Left cardiac atrium (tissue), 4 donors: ENCODE measurements at regions not wholly inside any gene's neighbourhood (a gene's known extent, or its start where the extent isn't known, plus 50 kb on each side); places are given as distances from the start of the nearest gene placed in this dataset.
"Not testable (repeated sequence)": the region's sequence is repeated elsewhere in the genome, so short reads cannot be mapped to it uniquely, and the experiment has no call there.

Experiments used
- ATAC-seq, 2 donors: fragments of 200-7000 bp; cut with Tn5 transposase; one replicate each; pipeline ENCODE4 v1.9.1; 2020; ENCODE audit warnings: mild to moderate bottlenecking in 2 of 2, moderate library complexity in 2 of 2
- DNase-seq: peaks from one replicate; pipeline ENCODE4 v3.0.0-alpha.2; 2020
- intact Hi-C, 2 donors: fragments of 100-400 bp; cut with DNase I; formaldehyde crosslinking; loops; one replicate each; pipeline versions ENCODE4 v1.14.1 to v1.15.1; 2022 to 2023
- donor health status: DM: no; HTN: yes; CAD: no.
- donor health status: DM: no; HTN: yes; CAD: no; lungs with severe emphysema.
- donor health status: DM: yes; HTN: yes; CAD: no.
- donor health status: Dilated cardiomyopathy.

DNA sequence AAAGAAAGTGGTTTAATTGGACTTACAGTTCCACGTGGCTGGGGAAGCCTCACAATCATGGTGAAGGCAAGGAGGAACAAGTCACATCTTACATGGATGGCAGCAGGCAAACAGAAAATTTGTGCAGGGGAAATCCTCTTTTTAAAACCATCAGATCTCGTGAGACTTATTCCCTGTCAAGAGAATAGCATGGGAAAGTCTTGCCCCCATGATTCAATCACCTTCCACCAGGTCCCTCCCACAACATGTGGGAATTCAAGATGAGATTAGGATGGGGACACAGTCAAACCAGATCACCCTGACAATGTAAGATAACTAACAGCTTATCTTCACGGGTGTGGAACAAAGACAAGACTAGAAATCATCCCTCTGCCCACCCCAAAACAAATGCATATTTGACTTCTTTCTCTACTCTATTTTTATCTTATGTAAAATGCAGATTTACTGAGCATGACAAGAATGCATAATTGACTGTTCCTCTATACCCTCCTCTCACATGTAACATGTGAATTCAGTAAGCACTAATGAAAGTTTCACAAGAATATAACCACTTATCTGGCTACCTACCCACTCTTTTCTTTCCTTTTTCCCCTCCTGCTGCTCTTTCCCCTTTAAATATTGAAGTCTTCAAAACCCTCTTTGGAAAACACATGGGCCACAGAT, 110.8 kb upstream of the METTL14 start:
- ATAC-seq, DNase-seq, intact Hi-C loops: not testable (repeated sequence)

DNA sequence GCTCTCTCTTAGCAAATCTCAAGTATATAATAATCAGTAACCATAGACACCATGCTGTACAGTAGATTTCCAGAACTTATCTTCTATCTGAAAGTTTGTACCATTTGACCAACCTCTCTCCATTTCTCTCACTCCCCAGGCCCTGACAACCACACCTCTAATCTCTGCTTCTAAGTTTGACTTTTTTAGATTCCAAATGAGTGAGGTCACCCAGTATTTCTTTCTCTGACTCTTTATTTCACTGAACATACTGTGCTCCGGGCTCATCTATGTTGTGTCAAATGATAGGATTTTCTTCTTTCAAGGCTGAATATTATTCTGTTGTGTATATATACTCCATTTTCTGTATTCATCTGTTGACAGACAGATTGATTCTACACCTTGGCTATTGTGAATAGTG, 110.1 kb upstream of the METTL14 start:
- intact Hi-C loops, DNase-seq: not testable (repeated sequence)
- peak; percentile 87 to 94 for ATAC-seq

GRCh38 chr4:118575726-118576125, 109.5 kb upstream of the METTL14 start:
- ATAC-seq, DNase-seq, intact Hi-C loops: not testable (repeated sequence)

DNA sequence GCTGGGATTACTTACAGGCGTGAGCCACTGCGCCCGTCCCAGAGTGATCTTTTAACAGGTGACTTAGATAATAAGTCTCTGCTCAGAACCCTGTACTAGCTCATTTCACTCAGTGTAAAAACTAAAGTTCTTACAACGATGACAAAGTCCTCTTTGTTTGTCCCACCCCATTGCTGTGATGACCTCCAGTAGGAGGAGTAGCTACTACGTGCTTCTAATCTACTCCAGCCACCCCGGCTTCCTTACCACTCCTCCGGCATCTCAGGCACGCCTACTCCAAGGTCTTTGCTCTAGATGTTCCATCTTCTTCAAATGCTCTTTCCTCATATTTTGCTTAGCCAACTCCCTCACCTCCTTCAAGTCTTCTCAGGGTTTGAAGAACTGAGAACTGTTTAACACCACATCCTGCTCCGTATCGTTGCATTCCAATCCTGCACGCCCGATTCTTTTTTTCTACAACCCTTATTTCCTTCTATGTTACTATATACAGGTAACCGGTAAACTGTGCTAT, 108.4 kb upstream of the METTL14 start:
- ATAC-seq, DNase-seq, intact Hi-C loops: not testable (repeated sequence)

DNA sequence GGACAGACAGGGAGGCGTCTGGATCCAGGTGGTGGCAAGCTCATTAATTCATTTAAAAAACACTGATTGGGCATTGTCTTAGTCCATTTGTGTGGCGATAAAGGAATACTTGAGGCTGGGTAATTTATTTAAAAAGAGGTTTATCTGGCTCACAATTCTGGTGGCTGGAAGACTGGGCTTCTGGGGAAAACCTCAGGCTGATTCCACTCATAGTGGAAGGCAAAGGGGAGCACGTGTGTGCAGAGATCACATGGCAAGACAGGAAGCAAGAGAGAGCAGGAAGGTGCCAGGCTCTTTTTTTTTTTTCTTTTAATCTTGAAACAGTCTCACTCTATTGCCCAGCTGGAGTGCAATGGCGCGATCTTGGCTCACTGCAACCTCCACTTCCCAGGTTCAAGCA, 100.2 kb upstream of the METTL14 start:
- intact Hi-C loops = no loop called here
- DNase-seq = no peak
- no peak for ATAC-seq

- peak; percentile 54 for DNase-seq
- ATAC-seq = peak; percentile 71 to 74
- intact Hi-C loops = no loop called here
These were observed 98.8 kb upstream of the METTL14 start for GRCh38 chr4:118586357-118586790.

GRCh38 chr4:118587116-118587831, 97.9 kb upstream of the METTL14 start:
- ATAC-seq = no peak
- intact Hi-C loops = no loop called here
- no peak for DNase-seq

DNA sequence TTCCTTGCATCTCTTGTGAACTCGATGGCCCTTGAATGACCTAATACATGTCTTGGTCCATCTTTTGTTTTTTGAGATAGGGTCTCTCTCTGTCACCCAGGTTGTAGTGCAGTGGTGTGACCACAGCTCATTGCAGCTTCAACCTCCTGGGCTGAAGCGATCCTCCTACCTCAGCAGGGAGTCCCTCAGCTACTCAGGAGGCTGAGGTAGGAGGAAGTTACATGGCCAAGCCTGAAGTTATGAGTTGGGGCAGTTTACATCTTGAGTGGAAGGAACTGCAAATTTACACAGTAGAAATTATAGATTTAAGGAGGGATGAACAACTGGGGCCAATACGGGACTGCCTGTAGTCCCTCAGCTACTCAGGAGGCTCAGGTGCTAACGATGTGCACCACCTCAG, 97.2 kb upstream of the METTL14 start:
- no peak for ATAC-seq
- DNase-seq = no peak
- intact Hi-C loops = no loop called here

- intact Hi-C loops = no loop called here
- ATAC-seq = no peak
- no peak for DNase-seq
These were observed 95.6 kb upstream of the METTL14 start for GRCh38 chr4:118589471-118590055.

- ATAC-seq (peak; percentile 98 to 99), DNase-seq (peak; percentile 93)
- intact Hi-C loops = not testable (repeated sequence)
These were observed 93.7 kb upstream of the METTL14 start for GRCh38 chr4:118591339-118592046.

DNA sequence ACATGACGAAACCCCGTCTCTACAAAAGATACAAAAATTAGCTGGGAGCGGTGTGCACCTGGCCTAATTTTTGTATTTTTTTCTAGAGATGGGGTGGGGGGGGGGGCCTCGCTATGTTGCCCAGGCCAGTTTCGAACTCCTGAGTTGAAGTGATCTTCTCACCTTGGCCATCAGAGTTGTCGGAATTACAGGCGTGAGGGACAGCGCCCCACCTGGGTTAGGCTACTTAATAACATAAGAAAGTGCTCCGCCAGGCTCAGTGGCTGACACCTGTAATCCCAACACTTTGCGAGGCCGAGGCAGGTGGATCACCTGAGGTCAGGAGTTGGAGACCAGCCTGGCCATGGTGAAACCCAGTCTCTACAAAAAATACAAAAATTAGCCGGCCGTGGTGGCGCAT, 92.9 kb upstream of the METTL14 start:
- DNase-seq, intact Hi-C loops, ATAC-seq: not testable (repeated sequence)

DNA sequence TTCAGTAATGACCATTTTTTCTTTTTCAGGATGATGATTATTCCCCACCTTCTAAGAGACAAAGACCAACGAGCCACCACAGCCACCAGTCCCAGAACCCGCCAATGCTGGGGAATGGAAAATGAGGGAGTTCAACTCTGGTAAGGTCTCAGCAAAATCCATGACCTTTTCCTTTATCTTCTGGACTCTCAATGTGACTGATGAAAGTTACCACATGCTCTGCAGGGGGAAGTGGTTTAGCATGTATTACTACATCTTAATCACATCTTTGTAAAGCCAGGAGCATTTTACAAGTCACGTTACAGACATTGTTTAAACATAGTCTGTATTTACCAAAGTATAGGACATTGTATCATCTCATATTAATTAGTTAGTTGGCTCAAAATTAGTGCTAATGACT, 89.3 kb upstream of the METTL14 start:
- ATAC-seq, intact Hi-C loops, DNase-seq: not testable (repeated sequence)

DNA sequence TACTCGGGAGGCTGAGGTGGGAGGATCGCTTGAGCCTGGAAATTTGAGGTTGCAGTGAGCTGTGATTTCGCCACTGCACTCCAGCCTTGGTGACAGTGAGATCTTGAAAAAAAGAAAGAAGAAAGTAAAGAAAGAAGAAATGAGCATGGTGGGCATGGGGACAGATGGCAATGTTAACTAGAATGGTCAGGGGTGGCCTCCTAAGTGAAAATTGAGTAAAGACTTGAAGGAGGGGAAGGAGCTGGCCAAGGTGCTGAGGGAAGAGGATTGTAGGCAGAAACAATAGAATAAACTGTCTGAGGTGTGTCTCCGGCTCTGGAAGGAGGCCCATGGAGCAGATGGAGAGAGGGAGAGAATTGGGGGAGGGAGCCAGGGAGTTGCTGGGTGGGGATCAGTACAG, 60.1 kb upstream of the METTL14 start:
- DNase-seq, ATAC-seq, intact Hi-C loops: not testable (repeated sequence)

DNA sequence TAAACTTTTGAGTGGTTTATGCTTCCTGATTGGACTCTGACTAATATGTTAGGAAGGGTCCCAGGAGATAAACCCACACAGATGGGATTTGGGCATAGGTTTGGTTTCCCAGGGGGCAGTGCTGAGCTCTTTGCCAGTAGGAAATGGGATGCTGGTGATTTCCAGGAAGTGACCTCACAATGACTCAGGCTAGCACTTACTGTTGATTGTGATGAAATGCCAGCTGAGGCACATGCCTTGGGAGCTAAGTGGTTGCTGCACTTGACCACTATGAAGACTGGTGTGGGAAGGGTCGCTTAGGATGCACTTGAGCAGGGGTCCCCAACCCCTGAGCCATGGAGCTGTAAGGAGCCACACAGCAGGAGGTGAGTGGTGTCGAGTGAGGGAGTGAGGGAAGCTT, 55.5 kb upstream of the METTL14 start:
- ATAC-seq, DNase-seq, intact Hi-C loops: not testable (repeated sequence)

GRCh38 chr4:118630897-118631296, 54.3 kb upstream of the METTL14 start:
- intact Hi-C loops, DNase-seq, ATAC-seq: not testable (repeated sequence)

GRCh38 chr4:118631321-118632050, 53.7 kb upstream of the METTL14 start:
- DNase-seq, ATAC-seq, intact Hi-C loops: not testable (repeated sequence)

DNA sequence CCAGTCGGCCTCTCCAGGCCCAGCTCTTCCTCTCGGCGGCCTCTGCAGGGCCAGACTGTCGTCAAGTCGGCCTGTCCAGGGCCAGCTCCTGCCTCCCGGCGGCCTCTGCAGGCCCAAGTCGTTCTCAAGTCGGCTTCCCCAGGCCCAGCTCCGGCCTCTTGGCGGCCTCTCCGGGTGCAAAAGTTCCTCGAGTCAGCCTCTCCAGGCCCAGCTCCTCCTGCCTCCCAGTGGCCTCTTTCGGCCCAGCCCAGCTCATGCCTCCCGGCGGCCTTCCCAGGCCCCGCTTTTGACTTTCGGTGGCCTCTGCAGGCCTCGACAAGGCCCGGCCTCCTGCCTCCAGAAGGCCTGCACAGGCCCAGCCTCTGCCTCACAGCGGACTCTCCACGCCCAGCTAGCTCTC, 51.7 kb upstream of the METTL14 start:
- intact Hi-C loops, ATAC-seq, DNase-seq: not testable (repeated sequence)

- intact Hi-C loops, DNase-seq, ATAC-seq: not testable (repeated sequence)
These were observed 50.9 kb upstream of the METTL14 start for GRCh38 chr4:118634126-118634875.
